ENCODE measurements at regions not wholly inside any gene's neighbourhood (a gene's known extent, or its start where the extent isn't known, plus 50 kb on each side); places are given as distances from the start of the nearest gene placed in this dataset.

- Mint-ChIP-seq H3K9me3 (peaks cover 0 to 2% (median 0%) of the 10 kb centered on the region in 7 donors), H3K4me1 (peaks cover 37% of the 10 kb centered on the region), H3K27me3 (ENCODE audit: low read depth in 3 of 3) (peaks cover 0 to 2% (median 0%) of the 10 kb centered on the region in 3 donors), H3K36me3 (no peaks in the 10 kb centered on the region), H3K4me3 (peak overlapping the region in 1 of 2 donors; percentile 50), H3K27ac (peak overlapping the region; percentile 91 to 98 (median 96))
- Histone ChIP-seq H3K27me3 (ENCODE audit: control insufficient read depth in 2 of 2, insufficient read depth in 2 of 2, low read length in 2 of 2) (no peaks in the 10 kb centered on the region), H3K9ac (ENCODE audit: insufficient read depth, low read length, poor library complexity, severe bottlenecking) (no peak overlapping the region), H3K4me3 (replicated peaks in 1 of 3; ENCODE audit: low read depth in 2 of 3, low read length in 3 of 3) (no peak overlapping the region), H3K36me3 (replicated peaks in 1 of 2; ENCODE audit: control insufficient read depth in 1 of 2, insufficient read depth in 2 of 2, low read length in 2 of 2) (no peaks in the 10 kb centered on the region), H3K4me2 (replicated peaks; ENCODE audit: extremely low read depth, low read length, poor library complexity, severe bottlenecking) (no peak overlapping the region), H3K79me2 (ENCODE audit: insufficient read depth, low read length) (no peaks in the 10 kb centered on the region), H2AFZ (ENCODE audit: insufficient read depth, low read depth, low read length, poor library complexity, severe bottlenecking) (no peak overlapping the region), H4K20me1 (ENCODE audit: insufficient read depth, low read length) (no peaks in the 10 kb centered on the region), H3K27ac (ENCODE audit: low read depth in 1 of 2, low read length in 2 of 2) (peak overlapping the region in 1 of 2 donors; percentile 64), H3K4me1 (ENCODE audit: control insufficient read depth in 1 of 2, insufficient read depth in 2 of 2, low read length in 2 of 2) (peaks cover 14 to 28% of the 10 kb centered on the region in 2 donors), H3K9me3 (replicated peaks in 1 of 2; ENCODE audit: control insufficient read depth in 1 of 2, insufficient read depth in 1 of 2, low read length in 2 of 2) (no peaks in the 10 kb centered on the region)
- intact Hi-C loops (cut with micrococcal nuclease), result no loop called here
- TF ChIP-seq, protein P1, sequence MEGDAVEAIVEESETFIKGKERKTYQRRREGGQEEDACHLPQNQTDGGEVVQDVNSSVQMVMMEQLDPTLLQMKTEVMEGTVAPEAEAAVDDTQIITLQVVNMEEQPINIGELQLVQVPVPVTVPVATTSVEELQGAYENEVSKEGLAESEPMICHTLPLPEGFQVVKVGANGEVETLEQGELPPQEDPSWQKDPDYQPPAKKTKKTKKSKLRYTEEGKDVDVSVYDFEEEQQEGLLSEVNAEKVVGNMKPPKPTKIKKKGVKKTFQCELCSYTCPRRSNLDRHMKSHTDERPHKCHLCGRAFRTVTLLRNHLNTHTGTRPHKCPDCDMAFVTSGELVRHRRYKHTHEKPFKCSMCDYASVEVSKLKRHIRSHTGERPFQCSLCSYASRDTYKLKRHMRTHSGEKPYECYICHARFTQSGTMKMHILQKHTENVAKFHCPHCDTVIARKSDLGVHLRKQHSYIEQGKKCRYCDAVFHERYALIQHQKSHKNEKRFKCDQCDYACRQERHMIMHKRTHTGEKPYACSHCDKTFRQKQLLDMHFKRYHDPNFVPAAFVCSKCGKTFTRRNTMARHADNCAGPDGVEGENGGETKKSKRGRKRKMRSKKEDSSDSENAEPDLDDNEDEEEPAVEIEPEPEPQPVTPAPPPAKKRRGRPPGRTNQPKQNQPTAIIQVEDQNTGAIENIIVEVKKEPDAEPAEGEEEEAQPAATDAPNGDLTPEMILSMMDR (IDR thresholded peaks at IDR 0.05), result no peak
- WGBS (ENCODE audit: insufficient coverage), result no CpG with 5 or more reads among the region's 2 CpGs
- DNase-seq, result peak; percentile 64 to 79 (median 78)
Observed at GRCh38 chr11:21635394-21636145, 557.3 kb upstream of the ANO5 start.

DNA sequence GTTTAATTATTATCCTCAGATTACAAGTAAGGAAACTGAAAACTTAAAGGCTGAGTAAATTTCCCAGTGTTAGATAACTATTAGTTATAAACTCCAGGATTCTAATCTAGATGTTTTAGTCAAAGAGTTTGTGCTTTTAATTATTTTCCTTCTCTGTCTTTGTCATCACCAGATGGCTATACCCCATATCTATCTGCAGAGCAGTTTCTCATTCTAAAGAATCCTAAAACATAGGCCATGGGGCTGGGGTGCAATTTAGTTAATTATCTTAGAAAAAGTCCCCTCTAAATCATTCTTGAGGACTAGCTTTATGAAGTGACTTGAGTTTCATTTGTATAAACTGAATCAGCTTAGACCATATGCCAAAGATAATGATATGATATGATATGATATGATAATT, 556.3 kb upstream of the ANO5 start:
- Mint-ChIP-seq H3K4me1 (peaks cover 43% of the 10 kb centered on the region), H3K4me3 (no peak overlapping the region), H3K9me3 (peaks cover 0 to 2% (median 0%) of the 10 kb centered on the region in 7 donors), H3K27ac (peak overlapping the region in 5 of 7 donors; percentile 91 to 98 (median 98)), H3K27me3 (ENCODE audit: low read depth in 3 of 3) (peaks cover 0 to 2% (median 0%) of the 10 kb centered on the region in 3 donors), H3K36me3 (no peaks in the 10 kb centered on the region)
- H2AFZ ChIP-seq (ENCODE audit: insufficient read depth, low read depth, low read length, poor library complexity, severe bottlenecking), result no peak overlapping the region
- intact Hi-C loops (cut with micrococcal nuclease), result no loop called here
- no peaks in the 10 kb centered on the region for H3K79me2 ChIP-seq (ENCODE audit: insufficient read depth, low read length)
- H4K20me1 ChIP-seq (ENCODE audit: insufficient read depth, low read length), result no peaks in the 10 kb centered on the region
- no peak overlapping the region for H3K9ac ChIP-seq (ENCODE audit: insufficient read depth, low read length, poor library complexity, severe bottlenecking)
- no peak overlapping the region for H3K4me3 ChIP-seq (replicated peaks in 1 of 3; ENCODE audit: low read depth in 2 of 3, low read length in 3 of 3)
- peak overlapping the region in 1 of 2 donors; percentile 64 for H3K27ac ChIP-seq (ENCODE audit: low read depth in 1 of 2, low read length in 2 of 2)
- H3K36me3 ChIP-seq (replicated peaks in 1 of 2; ENCODE audit: control insufficient read depth in 1 of 2, insufficient read depth in 2 of 2, low read length in 2 of 2), result no peaks in the 10 kb centered on the region
- H3K4me1 ChIP-seq (ENCODE audit: control insufficient read depth in 1 of 2, insufficient read depth in 2 of 2, low read length in 2 of 2), result peaks cover 18 to 35% of the 10 kb centered on the region in 2 donors
- DNase-seq, result no peak
- H3K4me2 ChIP-seq (replicated peaks; ENCODE audit: extremely low read depth, low read length, poor library complexity, severe bottlenecking), result no peak overlapping the region
- TF ChIP-seq, protein P1 (IDR thresholded peaks at IDR 0.05), result no peak
- H3K9me3 ChIP-seq (replicated peaks in 1 of 2; ENCODE audit: control insufficient read depth in 1 of 2, insufficient read depth in 1 of 2, low read length in 2 of 2), result no peaks in the 10 kb centered on the region
- H3K27me3 ChIP-seq (ENCODE audit: control insufficient read depth in 2 of 2, insufficient read depth in 2 of 2, low read length in 2 of 2), result no peaks in the 10 kb centered on the region

All from CD14-positive monocyte (primary cell).